Endothelial cell (in vitro differentiated cells): ENCODE measurements at regions not wholly inside any gene's neighbourhood (a gene's known extent, or its start where the extent isn't known, plus 50 kb on each side); places are given as distances from the start of the nearest gene placed in this dataset.

ENCODE experiments used
- DNase-seq: peaks from one replicate; pipeline ENCODE4 v3.0.0; 2021; ENCODE audit warnings: low spot score
- H3K27ac Mint-ChIP-seq: one replicate; pipeline ENCODE4 v1.8.0; 2021; ENCODE audit warnings: mixed read lengths, inconsistent platforms; ENCODE audit not compliant: unreplicated experiment
- H3K27me3 Mint-ChIP-seq: one replicate; pipeline ENCODE4 v1.8.0; 2021; ENCODE audit warnings: mild to moderate bottlenecking, moderate library complexity, mixed read lengths, inconsistent platforms; ENCODE audit not compliant: unreplicated experiment
- H3K36me3 Mint-ChIP-seq: one replicate; pipeline ENCODE4 v1.8.0; 2021; ENCODE audit warnings: mild to moderate bottlenecking, low read depth, mixed read lengths, inconsistent platforms; ENCODE audit not compliant: unreplicated experiment
- H3K4me1 Mint-ChIP-seq: one replicate; pipeline ENCODE4 v1.8.0; 2021; ENCODE audit warnings: mild to moderate bottlenecking, mixed read lengths, inconsistent platforms; ENCODE audit not compliant: unreplicated experiment
- H3K4me3 Mint-ChIP-seq: one replicate; pipeline ENCODE4 v1.8.0; 2021; ENCODE audit warnings: mild to moderate bottlenecking, mixed read lengths, inconsistent platforms; ENCODE audit not compliant: unreplicated experiment
- H3K9me3 Mint-ChIP-seq: one replicate; pipeline ENCODE4 v1.8.0; 2021; ENCODE audit warnings: mixed read lengths, inconsistent platforms; ENCODE audit not compliant: unreplicated experiment
- CTCF ChIP-seq: fragments of 200-600 bp; sonication (generic); IDR thresholded peaks from one replicate; pipeline ENCODE4 v1.5.0; 2021; ENCODE audit warnings: antibody characterized with exemption; ENCODE audit not compliant: unreplicated experiment

- H3K9me3 Mint-ChIP-seq: no peaks in the 10 kb centered on the region
- H3K27me3 Mint-ChIP-seq: peaks cover 2% of the 10 kb centered on the region
Measured at GRCh38 chr1:119312500-119312899, 56.1 kb upstream of the HAO2 start.

DNA sequence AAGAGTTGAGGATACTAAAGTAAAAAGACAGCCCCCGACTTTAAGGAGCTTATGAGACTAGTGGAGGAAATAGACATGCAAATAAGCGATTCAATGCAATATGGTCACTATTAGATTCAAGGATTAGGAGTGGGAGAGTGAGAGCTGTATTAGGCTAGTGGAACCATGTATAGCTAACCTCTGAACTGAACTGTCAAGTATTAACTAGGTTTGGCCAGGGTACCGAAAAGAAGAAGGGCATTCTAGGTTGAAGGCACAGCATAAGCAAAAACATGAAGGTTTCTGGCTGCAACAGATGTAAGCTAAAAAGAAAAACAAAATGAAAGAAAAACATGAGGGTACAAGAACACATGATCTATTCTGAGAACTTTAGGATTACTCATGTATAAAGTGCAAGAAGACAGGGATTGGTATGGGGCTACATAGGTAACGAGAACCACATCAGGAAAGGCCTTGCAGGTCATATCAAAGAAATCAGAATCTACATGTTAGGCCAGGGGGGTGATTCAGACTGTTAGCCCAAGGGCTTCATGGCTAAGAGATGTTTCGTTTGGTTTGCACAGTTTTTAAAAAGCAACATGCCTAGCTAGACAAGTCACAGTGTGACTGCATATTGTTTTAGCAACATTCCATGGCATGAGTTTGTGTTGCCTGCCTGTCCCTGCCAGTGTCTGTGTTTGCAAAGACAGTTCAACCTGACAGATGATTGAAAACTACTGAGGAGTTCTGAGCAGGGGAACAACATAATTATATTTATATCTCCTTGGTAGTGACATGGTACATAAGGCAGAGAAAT is 54.4 kb upstream of the HAO2 start:
- Mint-ChIP-seq H3K36me3 (no peaks in the 10 kb centered on the region), H3K27ac (no peak overlapping the region), H3K27me3 (peaks cover under 1% of the 10 kb centered on the region), H3K9me3 (no peaks in the 10 kb centered on the region), H3K4me1 (no peaks in the 10 kb centered on the region), H3K4me3 (no peak overlapping the region)
- DNase-seq: no peak
- TF ChIP-seq CTCF: no peak

More at GRCh38 chr1:119312500-119312899, 56.1 kb upstream of the HAO2 start:
- TF ChIP-seq CTCF: no peak
- no peak overlapping the region for H3K4me3 Mint-ChIP-seq
- DNase-seq: no peak
- no peaks in the 10 kb centered on the region for H3K36me3 Mint-ChIP-seq
- no peaks in the 10 kb centered on the region for H3K4me1 Mint-ChIP-seq
- no peak overlapping the region for H3K27ac Mint-ChIP-seq

GRCh38 chr1:119316870-119317416 is 51.6 kb upstream of the HAO2 start:
- H3K9me3 Mint-ChIP-seq: no peaks in the 10 kb centered on the region
- TF ChIP-seq CTCF: peak; percentile 34
- peak; percentile 15 for DNase-seq
- H3K36me3 Mint-ChIP-seq: no peaks in the 10 kb centered on the region
- no peak overlapping the region for H3K27ac Mint-ChIP-seq
- H3K27me3 Mint-ChIP-seq: no peaks in the 10 kb centered on the region
- H3K4me1 Mint-ChIP-seq: no peaks in the 10 kb centered on the region
- no peak overlapping the region for H3K4me3 Mint-ChIP-seq

GRCh38 chr1:119318466-119319309 is 49.9 kb upstream of the HAO2 start:
- Mint-ChIP-seq H3K9me3 (no peaks in the 10 kb centered on the region), H3K4me3 (no peak overlapping the region), H3K36me3 (no peaks in the 10 kb centered on the region), H3K27ac (no peak overlapping the region), H3K4me1 (no peaks in the 10 kb centered on the region), H3K27me3 (no peaks in the 10 kb centered on the region)
- no peak for TF ChIP-seq CTCF
- no peak for DNase-seq
